ENCODE measurements at regions not wholly inside any gene's neighbourhood (a gene's known extent, or its start where the extent isn't known, plus 50 kb on each side); places are given as distances from the start of the nearest gene placed in this dataset.
"Not testable (repeated sequence)": the region's sequence is repeated elsewhere in the genome, so short reads cannot be mapped to it uniquely, and the experiment has no call there.

DNA sequence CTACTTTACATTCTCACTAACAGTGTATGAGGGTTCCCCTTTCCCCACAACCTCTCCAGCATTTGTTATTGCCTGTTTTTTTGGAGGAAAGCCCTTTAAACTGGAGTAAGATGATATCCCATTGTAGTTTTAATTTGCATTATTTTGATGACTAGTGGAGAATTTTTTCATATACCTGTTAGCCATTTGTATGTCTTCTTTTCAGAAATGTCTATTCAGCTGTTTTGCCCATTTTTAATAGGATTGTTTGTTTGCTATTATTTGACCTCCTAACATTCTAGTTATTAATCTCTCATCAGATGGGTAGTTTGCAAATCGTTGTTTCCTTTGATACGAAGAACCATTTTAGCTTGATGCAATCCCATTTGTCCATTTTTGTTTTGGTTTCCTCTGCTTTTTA, 165.0 kb downstream of the GLUL start:
- Histone ChIP-seq H3K27me3 (ENCODE audit: low read depth) (no peaks in the 10 kb centered on the region), H3K4me1 (peaks cover 8% of the 10 kb centered on the region), H3K36me3 (no peaks in the 10 kb centered on the region), H3K9me3 (peaks cover 4% of the 10 kb centered on the region), H3K27ac (no peak overlapping the region), H3K4me3 (no peak overlapping the region)
- DNase-seq (no peak), ATAC-seq (no peak)
- intact Hi-C loops (cut with DNase I) = no loop called here
- no peak for TF ChIP-seq CTCF (IDR thresholded peaks at IDR 0.05)

DNA sequence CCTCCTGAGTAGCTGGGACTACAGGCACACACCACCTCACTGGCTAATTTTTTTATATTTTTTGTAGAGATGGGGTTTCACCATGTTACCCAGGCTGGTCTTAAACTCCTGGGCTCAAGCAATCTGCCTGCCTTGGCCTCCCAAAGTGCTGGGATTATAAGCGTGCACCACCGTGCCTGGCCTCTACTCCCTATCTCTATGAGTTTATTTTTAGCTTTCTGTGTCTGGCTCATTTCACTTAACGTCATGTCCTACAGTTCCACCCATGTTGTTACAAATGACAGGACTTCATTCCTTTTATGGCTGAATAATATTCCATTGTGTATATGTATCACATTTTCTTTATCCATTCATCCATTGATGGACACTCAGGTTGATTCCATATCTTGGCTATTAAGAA, 164.2 kb upstream of the ZNF648 start:
- intact Hi-C loops (cut with DNase I); DNase-seq; H3K4me3 ChIP-seq; H3K4me1 ChIP-seq; ATAC-seq; H3K27ac ChIP-seq; H3K36me3 ChIP-seq; H3K9me3 ChIP-seq; H3K27me3 ChIP-seq (ENCODE audit: low read depth): not testable (repeated sequence)

GRCh38 chr1:182221990-182222389, 160.5 kb upstream of the ZNF648 start:
- H3K4me1 ChIP-seq; ATAC-seq; DNase-seq; H3K9me3 ChIP-seq; intact Hi-C loops (cut with DNase I); H3K27me3 ChIP-seq (ENCODE audit: low read depth); H3K27ac ChIP-seq; H3K4me3 ChIP-seq; H3K36me3 ChIP-seq: not testable (repeated sequence)

DNA sequence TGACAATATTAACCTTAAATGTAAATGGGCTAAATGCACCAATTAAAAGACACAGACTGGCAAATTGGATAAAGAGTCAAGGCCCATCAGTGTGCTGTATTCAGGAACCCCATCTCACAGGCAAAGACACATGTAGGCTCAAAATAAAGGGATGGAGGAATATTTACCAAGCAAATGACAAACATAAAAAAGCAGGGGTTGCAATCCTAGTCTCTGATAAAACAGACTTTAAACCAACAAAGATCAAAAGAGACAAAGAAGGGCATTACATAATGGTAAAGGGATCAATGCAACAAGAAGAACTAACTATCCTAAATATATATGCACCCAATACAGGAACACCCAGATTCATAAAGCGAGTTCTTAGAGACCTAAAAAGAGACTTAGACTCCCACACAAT, 159.9 kb upstream of the ZNF648 start:
- H3K36me3 ChIP-seq; ATAC-seq; DNase-seq; H3K27ac ChIP-seq; H3K9me3 ChIP-seq; H3K27me3 ChIP-seq (ENCODE audit: low read depth); H3K4me1 ChIP-seq; intact Hi-C loops (cut with DNase I); H3K4me3 ChIP-seq: not testable (repeated sequence)

DNA sequence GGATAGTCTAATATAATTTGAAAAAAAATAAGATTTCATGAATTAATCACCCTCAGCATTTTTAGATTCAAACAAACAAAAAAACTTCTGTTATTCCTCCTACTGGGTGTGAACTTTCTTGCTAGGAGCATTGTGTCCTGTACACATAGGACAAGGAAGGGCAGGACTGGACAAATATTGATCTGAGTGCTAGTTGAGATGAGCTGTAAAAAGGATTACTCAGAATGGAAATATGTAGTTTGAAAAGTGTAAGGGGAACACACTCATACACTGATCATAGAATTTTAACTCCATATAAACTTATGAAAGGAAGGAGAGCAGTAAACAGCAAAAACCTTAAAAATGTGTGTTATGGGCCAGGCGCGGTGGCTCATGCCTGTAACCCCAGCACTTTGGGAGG, 156.5 kb upstream of the ZNF648 start:
- intact Hi-C loops (cut with DNase I) = no loop called here
- no peaks in the 10 kb centered on the region for H3K36me3 ChIP-seq
- DNase-seq (no peak), ATAC-seq (no peak)
- H3K27ac ChIP-seq = no peak overlapping the region
- no peaks in the 10 kb centered on the region for H3K4me1 ChIP-seq
- H3K4me3 ChIP-seq = no peak overlapping the region
- TF ChIP-seq CTCF (IDR thresholded peaks at IDR 0.05) = no peak
- peaks cover 4% of the 10 kb centered on the region for H3K9me3 ChIP-seq
- no peaks in the 10 kb centered on the region for H3K27me3 ChIP-seq (ENCODE audit: low read depth)

GRCh38 chr1:182217071-182217470, 155.6 kb upstream of the ZNF648 start:
- intact Hi-C loops (cut with DNase I) = no loop called here
- Histone ChIP-seq H3K27ac (no peak overlapping the region), H3K4me1 (no peaks in the 10 kb centered on the region), H3K36me3 (no peaks in the 10 kb centered on the region), H3K27me3 (ENCODE audit: low read depth) (no peaks in the 10 kb centered on the region), H3K4me3 (no peak overlapping the region), H3K9me3 (peaks cover 4% of the 10 kb centered on the region)
- ATAC-seq (no peak), DNase-seq (no peak)
- no peak for TF ChIP-seq CTCF (IDR thresholded peaks at IDR 0.05)

DNA sequence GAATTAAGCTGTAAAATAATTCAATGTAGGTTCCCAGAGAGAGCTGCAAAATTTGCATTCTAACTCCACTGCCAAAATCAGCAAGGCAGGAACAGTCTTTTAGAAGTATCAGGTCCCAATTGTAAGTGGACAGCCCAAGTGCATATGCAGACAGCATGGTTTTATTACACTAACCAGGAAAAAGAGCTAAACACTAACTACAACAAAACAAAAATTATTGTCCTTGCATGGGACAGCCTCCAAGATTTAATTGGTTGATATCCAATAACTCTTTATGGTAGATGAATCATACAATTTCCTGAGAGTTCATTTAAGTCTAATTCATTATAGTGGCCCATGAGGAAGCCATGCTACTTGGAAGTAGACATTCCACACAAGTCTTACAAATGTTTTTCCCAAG, 154.3 kb upstream of the ZNF648 start:
- ATAC-seq (no peak), DNase-seq (no peak)
- no peaks in the 10 kb centered on the region for H3K36me3 ChIP-seq
- no peak overlapping the region for H3K4me3 ChIP-seq
- no peak for TF ChIP-seq CTCF (IDR thresholded peaks at IDR 0.05)
- no peak overlapping the region for H3K27ac ChIP-seq
- H3K9me3 ChIP-seq = no peaks in the 10 kb centered on the region
- H3K27me3 ChIP-seq (ENCODE audit: low read depth) = no peaks in the 10 kb centered on the region
- intact Hi-C loops (cut with DNase I) = no loop called here
- no peaks in the 10 kb centered on the region for H3K4me1 ChIP-seq
